HG02840 (cell line): ENCODE measurements at regions not wholly inside any gene's neighbourhood (a gene's known extent, or its start where the extent isn't known, plus 50 kb on each side); places are given as distances from the start of the nearest gene placed in this dataset.
A peak's percentile ranks its signal among the peaks of the same experiment; 100 is the strongest.
"Not testable (repeated sequence)": the region's sequence is repeated elsewhere in the genome, so short reads cannot be mapped to it uniquely, and the experiment has no call there.

Source experiments
- ATAC-seq: cut with Tn5 transposase; IDR thresholded peaks from one replicate; pipeline ENCODE4 v1.9.1; 2021; ENCODE audit warnings: mild to moderate bottlenecking, moderate library complexity, moderate number of reproducible peaks; ENCODE audit not compliant: unreplicated experiment, low FRiP score

- ATAC-seq, result no peak
Observed at GRCh38 chr1:184859381-184860105, 104.9 kb upstream of the EDEM3 start.

DNA sequence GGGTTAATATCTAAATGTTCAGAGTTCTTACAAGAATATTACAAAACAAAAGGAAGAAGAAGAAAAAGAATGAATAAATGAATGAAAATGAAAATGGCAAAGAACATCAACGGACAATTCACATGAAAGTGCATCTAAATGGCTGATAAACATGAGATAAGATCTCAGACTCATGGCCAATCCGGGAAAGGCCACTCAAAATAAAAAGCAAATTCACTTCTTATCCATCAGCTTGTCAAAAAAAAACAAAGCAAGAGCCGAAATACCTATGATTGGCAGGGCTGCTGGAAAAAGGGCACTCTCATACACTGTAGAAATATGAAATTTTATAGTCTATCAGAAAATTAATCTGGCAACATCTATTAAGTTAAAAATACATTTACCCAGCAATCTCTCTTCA lies 103.6 kb upstream of the EDEM3 start:
- ATAC-seq, result no peak

DNA sequence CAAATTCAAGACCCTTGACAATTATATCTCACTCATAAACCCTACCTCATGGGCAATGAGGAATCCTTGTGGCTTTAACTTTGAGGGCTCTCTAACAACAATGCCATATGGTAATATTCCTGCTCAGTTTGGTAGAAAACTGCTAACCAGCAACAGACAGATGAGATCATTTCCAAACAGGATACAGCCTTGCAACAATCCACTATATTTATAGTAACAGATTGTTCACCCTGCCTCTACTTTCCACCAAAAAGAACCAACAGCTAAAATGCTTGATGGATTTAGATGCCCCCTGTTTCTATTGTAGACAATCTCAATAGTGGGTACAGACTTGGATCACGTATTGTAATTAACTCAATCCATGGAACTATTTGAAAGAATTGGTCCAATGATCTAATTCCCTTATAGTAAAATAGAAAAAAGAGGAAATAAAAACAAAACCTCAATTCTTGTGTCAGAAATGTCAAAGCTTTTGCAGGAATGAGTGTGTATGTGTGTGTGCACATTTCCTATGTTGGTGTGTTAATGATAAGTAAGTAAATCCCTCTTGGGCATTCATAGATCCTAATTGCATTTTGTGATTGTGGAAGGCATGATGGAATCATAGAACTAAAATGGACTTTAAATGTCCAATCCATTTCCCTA lies 100.0 kb upstream of the EDEM3 start:
- no peak for ATAC-seq

GRCh38 chr1:184854036-184854435 lies 99.4 kb upstream of the EDEM3 start:
- ATAC-seq, result no peak

- no peak for ATAC-seq
Observed at GRCh38 chr1:184851822-184852746, 97.4 kb upstream of the EDEM3 start.

GRCh38 chr1:184843732-184844495 lies 89.3 kb upstream of the EDEM3 start:
- ATAC-seq, result peak; percentile 96

GRCh38 chr1:184840596-184840995 lies 85.9 kb upstream of the EDEM3 start:
- no peak for ATAC-seq

DNA sequence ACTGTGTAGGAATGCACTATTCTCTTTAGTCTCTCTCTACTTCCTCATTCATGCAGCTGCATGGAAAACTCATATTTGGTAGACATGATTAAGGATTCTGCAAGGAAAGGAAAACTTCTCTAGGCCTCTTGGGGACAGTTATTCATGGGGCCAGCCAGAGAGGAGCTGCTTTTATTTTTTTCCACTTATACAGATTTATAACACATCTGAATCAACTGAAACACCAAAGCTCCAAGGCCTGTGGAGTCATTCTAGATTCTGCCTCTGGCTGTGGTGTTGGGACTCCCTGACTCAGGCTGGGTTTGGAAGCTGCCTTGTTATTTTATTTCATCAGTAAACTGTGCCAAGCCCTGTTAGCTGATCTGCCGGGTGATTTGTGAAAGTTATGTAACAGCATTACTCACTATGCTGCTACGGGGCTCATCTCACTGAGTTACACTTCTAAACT lies 83.9 kb upstream of the EDEM3 start:
- no peak for ATAC-seq

DNA sequence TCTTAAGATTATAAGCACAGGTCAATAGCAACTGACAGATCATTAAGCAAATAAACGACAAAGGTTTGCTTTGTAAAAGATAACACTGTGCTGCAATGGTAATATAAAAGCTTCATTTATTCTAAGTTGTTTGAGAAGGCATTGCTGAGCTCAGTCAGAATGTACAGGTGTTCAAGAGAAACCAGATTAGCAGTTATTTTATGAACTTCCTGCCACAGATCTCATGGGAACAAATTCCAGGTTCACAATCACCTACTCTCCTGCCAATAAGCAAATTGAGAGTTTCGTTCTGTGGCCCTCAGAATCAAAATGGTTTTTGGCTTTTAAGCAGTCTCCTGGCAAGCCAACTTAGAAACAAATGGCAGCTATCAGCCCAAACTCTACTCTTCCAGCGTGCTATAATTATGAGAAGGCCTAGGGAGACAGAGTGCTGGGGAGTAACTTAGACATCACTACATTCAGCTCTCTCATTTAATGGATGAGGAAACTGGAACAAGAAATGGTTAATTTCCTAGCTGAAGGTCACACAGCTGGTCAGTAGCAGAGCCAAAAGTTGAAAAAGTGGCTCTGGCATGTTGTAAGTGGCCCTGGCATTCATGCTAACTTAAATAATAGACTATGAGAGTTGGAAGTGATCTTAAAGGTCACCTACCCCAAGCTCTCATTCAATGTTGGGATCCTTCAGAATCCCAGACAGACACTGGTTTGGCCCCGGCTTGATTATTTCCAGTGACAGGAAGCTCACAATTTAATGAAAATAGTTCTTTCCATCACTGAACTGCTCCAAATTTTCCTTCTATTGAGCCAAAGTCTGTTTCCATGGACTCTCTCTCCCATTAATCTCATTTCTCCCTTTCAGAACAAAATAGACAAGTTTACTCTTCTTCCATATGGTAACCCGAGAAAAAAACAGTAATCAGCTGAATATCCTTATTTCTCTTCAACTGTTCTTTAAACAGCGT lies 82.6 kb upstream of the EDEM3 start:
- no peak for ATAC-seq

- ATAC-seq, result no peak
Observed at GRCh38 chr1:184836141-184836540, 81.5 kb upstream of the EDEM3 start.

- ATAC-seq, result not testable (repeated sequence)
Observed at GRCh38 chr1:184833994-184834393, 79.3 kb upstream of the EDEM3 start.

GRCh38 chr1:184832517-184832916 lies 77.9 kb upstream of the EDEM3 start:
- no peak for ATAC-seq

DNA sequence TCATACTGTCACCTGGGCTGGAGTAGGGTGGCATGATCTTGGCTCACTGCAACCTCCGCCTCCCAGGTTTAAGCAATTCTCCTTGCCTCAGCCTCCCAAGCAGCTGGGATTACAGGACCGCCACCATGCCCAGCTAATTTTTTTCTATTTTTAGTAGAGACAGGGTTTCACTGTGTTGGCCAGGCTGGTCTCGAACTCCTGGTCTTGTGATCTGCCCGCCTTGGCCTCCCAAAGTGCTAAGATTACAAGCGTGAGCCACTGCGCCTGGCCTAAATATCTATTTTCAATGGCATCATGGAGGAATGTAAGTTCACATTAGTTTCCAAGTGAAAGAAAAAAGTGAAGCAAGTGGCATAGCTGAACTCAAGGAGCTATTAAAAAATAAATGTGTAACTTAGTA lies 74.8 kb upstream of the EDEM3 start:
- ATAC-seq, result not testable (repeated sequence)

GRCh38 chr1:184828369-184828717 lies 73.7 kb upstream of the EDEM3 start:
- no peak for ATAC-seq

- no peak for ATAC-seq
Observed at GRCh38 chr1:184827600-184828368, 73.1 kb upstream of the EDEM3 start.

DNA sequence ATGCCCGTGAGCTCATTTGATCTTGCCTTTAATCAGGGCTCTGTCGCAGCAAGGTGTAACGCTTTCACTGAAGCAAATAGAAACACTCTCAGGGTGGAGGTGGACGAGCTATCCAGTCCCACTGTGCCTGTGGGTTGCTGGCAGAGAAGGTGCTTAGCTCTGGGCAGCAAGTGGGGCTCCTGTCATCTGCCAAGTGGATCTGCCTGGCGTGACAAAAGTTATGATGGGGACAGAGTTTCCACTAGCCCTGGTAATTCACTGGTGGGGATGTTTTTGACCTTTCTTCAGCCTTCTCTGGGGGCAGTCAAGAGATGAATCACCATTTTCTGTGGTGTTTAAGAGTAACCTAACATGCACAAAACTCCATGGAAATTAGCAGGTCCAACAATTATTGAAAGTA lies 71.3 kb upstream of the EDEM3 start:
- ATAC-seq, result no peak

DNA sequence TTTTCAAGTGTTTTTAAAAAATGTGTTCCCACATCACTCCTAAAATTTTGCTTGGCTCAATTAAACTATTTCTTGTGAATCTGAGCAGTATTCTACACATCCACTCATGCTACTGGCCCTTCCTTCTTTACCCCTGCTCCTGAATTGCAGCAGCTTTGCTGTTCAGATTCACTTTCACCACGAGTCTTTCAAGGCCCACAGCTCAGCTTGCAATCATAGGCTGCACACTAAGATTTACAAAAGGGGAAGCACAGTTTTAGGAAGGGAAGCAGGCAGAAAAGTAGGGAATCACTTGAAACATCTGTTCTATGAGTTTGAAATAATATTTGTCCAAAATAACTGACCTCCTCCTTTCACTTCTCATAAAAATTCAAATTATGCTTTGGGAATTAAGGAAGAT lies 70.9 kb upstream of the EDEM3 start:
- no peak for ATAC-seq

DNA sequence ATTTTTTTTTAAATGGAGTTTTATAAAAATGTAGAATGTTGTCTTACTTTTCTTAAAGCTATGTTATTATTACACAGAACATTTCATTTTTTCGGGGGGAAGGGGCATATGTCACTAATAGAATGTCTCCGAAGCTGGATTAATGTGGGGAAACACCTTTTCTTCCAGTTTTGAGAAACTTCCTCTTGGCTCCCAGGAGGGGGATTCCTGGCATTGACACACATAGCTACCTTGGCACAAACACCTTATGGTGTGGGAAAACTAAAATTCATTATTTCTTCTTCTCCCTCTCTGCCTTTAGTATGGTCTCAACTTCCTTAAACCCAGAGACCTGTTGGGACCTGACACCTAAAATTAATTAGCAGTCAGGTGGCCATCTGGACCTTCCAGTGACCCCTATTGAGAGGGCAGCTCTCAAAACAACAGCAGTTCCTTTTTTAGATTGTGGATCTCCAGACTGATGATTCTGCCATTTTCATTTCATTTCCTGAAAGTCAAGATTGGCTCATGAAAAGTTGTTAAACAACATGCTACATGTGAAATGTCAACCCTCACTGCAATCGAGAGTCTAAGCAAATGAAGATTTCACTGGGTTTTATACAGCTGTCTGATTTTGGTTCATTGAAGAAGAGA lies 70.1 kb upstream of the EDEM3 start:
- ATAC-seq, result no peak
